RWPE1 (cell line): ENCODE measurements at regions not wholly inside any gene's neighbourhood (a gene's known extent, or its start where the extent isn't known, plus 50 kb on each side); places are given as distances from the start of the nearest gene placed in this dataset.

Experiments
- CTCF ChIA-PET: fragments of 350-600 bp; sonication (Branson Sonifier 250); formaldehyde crosslinking; extraction: SDS; loops from one replicate; lab custom pipeline; 2021; lab: Yijun Ruan, JAX
- POLR2A ChIA-PET: fragments of 400-600 bp; formaldehyde crosslinking; extraction: SDS; loops from one replicate; lab custom pipeline; 2020; ENCODE audit warnings: antibody characterized with exemption; ENCODE audit not compliant: low non-redundant PET; lab: Yijun Ruan, JAX
- DNase-seq: peaks from one replicate; pipeline ENCODE4 v3.0.0; 2012; ENCODE audit warnings: low spot score
- H3K27ac ChIP-seq: fragments of 450-650 bp; 2 replicates; pipeline ENCODE4 v1.5.1; 2017
- CTCF ChIP-seq: fragments of 450-650 bp; conservative IDR thresholded peaks from 2 replicates; pipeline ENCODE4 v1.5.1; 2017; ENCODE audit warnings: low read depth, mild to moderate bottlenecking

GRCh38 chr6:12439296-12439695 lies 149.1 kb downstream of the EDN1 start:
- CTCF ChIA-PET: interaction anchor here (2.1 kb wide), 1 partner anchor 149 kb away, joined by 5 read pairs; the partner anchor contains the start of gene EDN1
- H3K27ac ChIP-seq: no peak overlapping the region
- POLR2A ChIA-PET: no interaction called here
- DNase-seq: peak; percentile 4
- TF ChIP-seq CTCF: no peak

- DNase-seq: peak; percentile 13
- ChIA-PET CTCF (no interaction called here), POLR2A (no interaction called here)
- H3K27ac ChIP-seq: no peak overlapping the region
- no peak for TF ChIP-seq CTCF
Measured at GRCh38 chr6:12440981-12441380, 150.8 kb downstream of the EDN1 start.

GRCh38 chr6:12442455-12442854 lies 152.3 kb downstream of the EDN1 start:
- POLR2A ChIA-PET: no interaction called here
- TF ChIP-seq CTCF: no peak
- no peak overlapping the region for H3K27ac ChIP-seq
- DNase-seq: no peak
- CTCF ChIA-PET: no interaction called here

DNA sequence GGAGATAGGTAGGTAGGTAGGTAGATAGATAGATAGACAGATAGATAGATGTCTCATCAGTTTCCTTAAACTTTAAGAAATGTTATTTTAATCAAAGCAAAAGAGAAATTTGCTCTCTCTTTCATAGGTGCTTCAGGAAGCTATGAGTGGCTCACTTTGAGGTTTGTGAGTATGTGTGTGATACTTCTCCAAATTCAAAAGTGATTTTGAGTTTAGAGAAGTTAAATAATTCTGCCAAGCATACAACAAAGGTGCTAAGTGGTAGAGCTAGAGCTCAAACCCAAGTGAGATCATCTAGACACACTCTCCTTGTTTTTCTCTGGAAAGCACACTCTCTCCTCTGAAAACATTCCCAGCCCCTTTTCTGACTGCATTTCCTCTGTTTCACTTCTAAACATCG lies 156.2 kb downstream of the EDN1 start:
- TF ChIP-seq CTCF: no peak
- no peak overlapping the region for H3K27ac ChIP-seq
- ChIA-PET POLR2A (no interaction called here), CTCF (interaction anchor here (0.5 kb wide), 1 partner anchor 1456 kb away, joined by 3 read pairs; no protein-coding TSS in a partner anchor)
- DNase-seq: no peak

DNA sequence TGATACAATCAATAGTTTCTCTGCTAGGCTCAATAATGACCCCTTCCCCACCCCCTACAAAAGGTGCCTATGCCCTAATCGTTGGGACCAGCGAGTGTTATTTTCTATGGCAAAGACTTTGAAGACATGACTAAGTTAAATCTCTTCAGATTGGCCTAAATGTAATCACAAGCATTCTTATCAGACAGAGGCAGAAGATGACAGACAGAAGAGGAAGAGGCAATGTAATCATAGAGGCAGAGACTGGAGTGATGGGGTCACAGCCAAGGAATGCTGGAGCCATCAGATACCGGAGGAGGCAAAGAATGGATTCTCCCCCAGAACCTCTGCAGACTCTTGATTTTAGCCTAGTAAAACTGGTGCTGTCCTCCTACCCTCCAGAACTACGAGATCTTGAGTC lies 159.3 kb downstream of the EDN1 start:
- CTCF ChIA-PET: no interaction called here
- POLR2A ChIA-PET: no interaction called here
- DNase-seq: no peak
- no peak for TF ChIP-seq CTCF
- no peak overlapping the region for H3K27ac ChIP-seq

- no peak overlapping the region for H3K27ac ChIP-seq
- CTCF ChIA-PET: no interaction called here
- DNase-seq: no peak
- POLR2A ChIA-PET: no interaction called here
- TF ChIP-seq CTCF: no peak
Measured at GRCh38 chr6:12450467-12450866, 160.3 kb downstream of the EDN1 start.

DNA sequence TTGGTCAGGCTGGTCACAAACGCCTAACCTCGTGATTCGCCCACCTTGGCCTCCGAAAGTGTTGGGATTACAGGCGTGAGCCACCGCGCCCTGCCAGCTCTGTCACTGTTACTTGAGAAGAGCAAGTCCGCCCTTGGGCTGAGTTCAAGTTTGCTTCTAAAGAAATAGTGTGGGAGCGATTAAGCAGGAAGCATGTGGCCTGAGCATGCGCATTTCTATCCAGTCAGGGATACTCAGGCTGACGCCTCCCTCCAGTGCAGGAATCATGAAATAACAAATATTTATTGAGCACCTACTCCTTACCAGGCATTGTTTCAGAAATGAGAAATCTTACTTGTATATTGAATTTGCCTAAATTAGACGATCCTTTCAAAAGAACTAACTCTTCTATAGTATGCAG lies 166.2 kb downstream of the EDN1 start:
- DNase-seq: no peak
- TF ChIP-seq CTCF: no peak
- ChIA-PET POLR2A (no interaction called here), CTCF (no interaction called here)
- no peak overlapping the region for H3K27ac ChIP-seq
